ENCODE measurements at regions not wholly inside any gene's neighbourhood (a gene's known extent, or its start where the extent isn't known, plus 50 kb on each side); places are given as distances from the start of the nearest gene placed in this dataset.

DNA sequence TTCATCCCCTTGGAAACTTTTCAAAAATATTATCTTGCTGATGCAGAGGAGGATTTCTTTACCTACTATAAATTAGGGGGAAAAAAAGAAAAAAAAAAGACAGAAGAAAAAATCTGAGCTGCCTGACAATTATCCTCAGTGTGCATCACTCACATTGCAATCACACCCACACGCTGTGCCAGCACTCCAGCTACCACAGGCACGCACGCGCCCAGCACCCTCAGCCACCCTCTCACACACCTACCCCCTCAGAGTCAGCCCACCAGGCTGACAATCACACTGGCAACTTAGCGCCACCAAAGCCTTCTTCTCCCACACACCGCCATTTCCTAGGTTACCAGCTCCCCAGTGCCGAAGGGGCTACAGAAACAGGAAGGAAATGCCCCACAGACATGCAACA lies 236.1 kb downstream of the KCNA4 start:
- Histone ChIP-seq H3K27ac (ENCODE audit: extremely low read depth, low read depth, low read length) (no peak overlapping the region), H3K4me1 (ENCODE audit: control insufficient read depth, insufficient read depth, low read length) (no peaks in the 10 kb centered on the region), H3K9me3 (ENCODE audit: control insufficient read depth, insufficient read depth, low read depth, low read length) (no peaks in the 10 kb centered on the region), H3K4me3 (ENCODE audit: low read depth, low read length) (no peak overlapping the region), H3K36me3 (ENCODE audit: control insufficient read depth in 2 of 2, insufficient read depth in 1 of 2, low read length in 2 of 2) (no peaks in the 10 kb centered on the region)
- TF ChIP-seq ZNF560 (tag by site-specific recombination; IDR thresholded peaks at IDR 0.05; ENCODE audit: borderline replicate concordance): no peak
- no peak for TF ChIP-seq ZFP69B (tag by site-specific recombination; IDR thresholded peaks at IDR 0.05)
- TF ChIP-seq ZNF76 (tag by site-specific recombination; IDR thresholded peaks at IDR 0.05; ENCODE audit: borderline replicate concordance, low read depth): no peak
- no peak for TF ChIP-seq ZNF670 (tag by site-specific recombination; IDR thresholded peaks at IDR 0.05; ENCODE audit: low read depth)
- peak; percentile 71 for TF ChIP-seq ZFHX2 (tag by site-specific recombination; conservative IDR thresholded peaks at IDR 0.05)
- TF ChIP-seq SP3 (tag by site-specific recombination; IDR thresholded peaks at IDR 0.05): no peak
- no peak for TF ChIP-seq ZNF514 (tag by site-specific recombination; IDR thresholded peaks at IDR 0.05)
- no peak for TF ChIP-seq ZNF202 (tag by site-specific recombination; IDR thresholded peaks at IDR 0.05; ENCODE audit: borderline replicate concordance)
- no peak for TF ChIP-seq ZNF37A (tag by site-specific recombination; IDR thresholded peaks at IDR 0.05)
- TF ChIP-seq, protein P1, sequence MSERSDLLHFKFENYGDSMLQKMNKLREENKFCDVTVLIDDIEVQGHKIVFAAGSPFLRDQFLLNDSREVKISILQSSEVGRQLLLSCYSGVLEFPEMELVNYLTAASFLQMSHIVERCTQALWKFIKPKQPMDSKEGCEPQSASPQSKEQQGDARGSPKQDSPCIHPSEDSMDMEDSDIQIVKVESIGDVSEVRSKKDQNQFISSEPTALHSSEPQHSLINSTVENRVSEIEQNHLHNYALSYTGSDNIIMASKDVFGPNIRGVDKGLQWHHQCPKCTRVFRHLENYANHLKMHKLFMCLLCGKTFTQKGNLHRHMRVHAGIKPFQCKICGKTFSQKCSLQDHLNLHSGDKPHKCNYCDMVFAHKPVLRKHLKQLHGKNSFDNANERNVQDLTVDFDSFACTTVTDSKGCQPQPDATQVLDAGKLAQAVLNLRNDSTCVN (tag by site-specific recombination; optimal IDR thresholded peaks at IDR 0.05): no peak
- no peak for TF ChIP-seq ZNF626 (tag by site-specific recombination; IDR thresholded peaks at IDR 0.05)
- TF ChIP-seq EGR2 (tag by site-specific recombination; IDR thresholded peaks at IDR 0.05; ENCODE audit: low read depth): peak; percentile 79
- TF ChIP-seq ZNF138 (tag by site-specific recombination; IDR thresholded peaks at IDR 0.05; ENCODE audit: borderline replicate concordance): no peak
- ChIA-PET CTCF (no interaction called here), POLR2A (no interaction called here)

DNA sequence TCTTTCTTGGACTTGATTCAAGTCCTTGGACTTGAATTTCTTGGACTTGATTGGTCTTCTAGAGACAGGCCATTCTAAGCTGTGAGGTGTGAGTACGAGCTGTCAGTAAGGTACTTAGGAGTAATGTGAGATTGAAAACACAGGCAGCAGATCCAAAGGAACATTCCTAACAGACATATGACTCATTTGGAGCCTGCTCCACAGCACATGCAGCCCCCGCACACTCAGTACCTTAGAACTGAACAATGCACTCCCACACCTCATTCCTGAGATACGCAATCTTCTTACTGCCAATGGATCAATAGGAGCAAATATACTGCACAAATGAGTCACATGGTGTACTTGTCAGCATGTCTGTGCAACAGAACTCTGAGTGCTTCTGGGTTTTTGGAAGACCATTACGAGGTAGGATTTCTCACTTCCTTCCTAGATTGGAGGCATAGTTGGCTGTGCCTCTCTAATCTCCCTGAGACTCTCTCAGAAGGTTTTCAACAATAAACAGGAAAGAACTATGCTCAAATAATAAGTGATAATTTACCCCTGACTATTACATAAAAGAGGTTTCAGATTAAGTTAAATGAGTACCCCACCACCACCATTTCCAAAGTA lies 243.1 kb downstream of the KCNA4 start:
- ChIA-PET POLR2A (no interaction called here), CTCF (no interaction called here)
- no peak for TF ChIP-seq ZNF560 (tag by site-specific recombination; IDR thresholded peaks at IDR 0.05; ENCODE audit: borderline replicate concordance)
- TF ChIP-seq, protein P2, sequence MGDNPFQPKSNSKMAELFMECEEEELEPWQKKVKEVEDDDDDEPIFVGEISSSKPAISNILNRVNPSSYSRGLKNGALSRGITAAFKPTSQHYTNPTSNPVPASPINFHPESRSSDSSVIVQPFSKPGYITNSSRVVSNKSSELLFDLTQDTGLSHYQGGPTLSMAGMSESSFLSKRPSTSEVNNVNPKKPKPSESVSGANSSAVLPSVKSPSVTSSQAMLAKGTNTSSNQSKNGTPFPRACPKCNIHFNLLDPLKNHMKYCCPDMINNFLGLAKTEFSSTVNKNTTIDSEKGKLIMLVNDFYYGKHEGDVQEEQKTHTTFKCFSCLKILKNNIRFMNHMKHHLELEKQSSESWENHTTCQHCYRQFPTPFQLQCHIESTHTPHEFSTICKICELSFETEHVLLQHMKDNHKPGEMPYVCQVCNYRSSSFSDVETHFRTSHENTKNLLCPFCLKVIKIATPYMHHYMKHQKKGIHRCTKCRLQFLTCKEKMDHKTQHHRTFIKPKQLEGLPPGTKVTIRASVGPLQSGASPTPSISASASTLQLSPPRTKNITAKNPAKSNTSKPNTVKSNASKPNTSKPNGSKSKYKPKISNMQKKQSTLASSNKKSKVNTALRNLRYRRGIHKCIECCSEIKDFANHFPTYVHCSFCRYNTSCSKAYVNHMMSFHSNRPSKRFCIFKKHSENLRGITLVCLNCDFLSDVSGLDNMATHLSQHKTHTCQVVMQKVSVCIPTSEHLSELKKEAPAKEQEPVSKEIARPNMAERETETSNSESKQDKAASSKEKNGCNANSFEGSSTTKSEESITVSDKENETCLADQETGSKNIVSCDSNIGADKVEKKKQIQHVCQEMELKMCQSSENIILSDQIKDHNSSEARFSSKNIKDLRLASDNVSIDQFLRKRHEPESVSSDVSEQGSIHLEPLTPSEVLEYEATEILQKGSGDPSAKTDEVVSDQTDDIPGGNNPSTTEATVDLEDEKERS (tag by site-specific recombination; IDR thresholded peaks at IDR 0.05): no peak
- TF ChIP-seq ZNF19 (tag by site-specific recombination; IDR thresholded peaks at IDR 0.05; ENCODE audit: low read depth): no peak
- no peak for TF ChIP-seq ZNF791 (tag by site-specific recombination; IDR thresholded peaks at IDR 0.05)
- TF ChIP-seq ZNF223 (tag by site-specific recombination; IDR thresholded peaks at IDR 0.05): no peak
- no peak for TF ChIP-seq ZNF391 (tag by site-specific recombination; IDR thresholded peaks at IDR 0.05; ENCODE audit: borderline replicate concordance, low read depth)
- no peak for TF ChIP-seq WT1 (tag by site-specific recombination; IDR thresholded peaks at IDR 0.05)
- no peak for TF ChIP-seq MEIS1 (CRISPR knock-in tag; IDR thresholded peaks at IDR 0.05; ENCODE audit: borderline replicate concordance)
- TF ChIP-seq ZSCAN23 (tag by site-specific recombination; IDR thresholded peaks at IDR 0.05): no peak
- TF ChIP-seq YY1 (tag by site-specific recombination; IDR thresholded peaks at IDR 0.05): no peak
- TF ChIP-seq ZNF548 (tag by site-specific recombination; IDR thresholded peaks at IDR 0.05): no peak
- TF ChIP-seq, protein P3, sequence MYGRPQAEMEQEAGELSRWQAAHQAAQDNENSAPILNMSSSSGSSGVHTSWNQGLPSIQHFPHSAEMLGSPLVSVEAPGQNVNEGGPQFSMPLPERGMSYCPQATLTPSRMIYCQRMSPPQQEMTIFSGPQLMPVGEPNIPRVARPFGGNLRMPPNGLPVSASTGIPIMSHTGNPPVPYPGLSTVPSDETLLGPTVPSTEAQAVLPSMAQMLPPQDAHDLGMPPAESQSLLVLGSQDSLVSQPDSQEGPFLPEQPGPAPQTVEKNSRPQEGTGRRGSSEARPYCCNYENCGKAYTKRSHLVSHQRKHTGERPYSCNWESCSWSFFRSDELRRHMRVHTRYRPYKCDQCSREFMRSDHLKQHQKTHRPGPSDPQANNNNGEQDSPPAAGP (tag by site-specific recombination; IDR thresholded peaks at IDR 0.05): no peak
- no peak for TF ChIP-seq YY2 (tag by site-specific recombination; IDR thresholded peaks at IDR 0.05)
- TF ChIP-seq, protein P4, sequence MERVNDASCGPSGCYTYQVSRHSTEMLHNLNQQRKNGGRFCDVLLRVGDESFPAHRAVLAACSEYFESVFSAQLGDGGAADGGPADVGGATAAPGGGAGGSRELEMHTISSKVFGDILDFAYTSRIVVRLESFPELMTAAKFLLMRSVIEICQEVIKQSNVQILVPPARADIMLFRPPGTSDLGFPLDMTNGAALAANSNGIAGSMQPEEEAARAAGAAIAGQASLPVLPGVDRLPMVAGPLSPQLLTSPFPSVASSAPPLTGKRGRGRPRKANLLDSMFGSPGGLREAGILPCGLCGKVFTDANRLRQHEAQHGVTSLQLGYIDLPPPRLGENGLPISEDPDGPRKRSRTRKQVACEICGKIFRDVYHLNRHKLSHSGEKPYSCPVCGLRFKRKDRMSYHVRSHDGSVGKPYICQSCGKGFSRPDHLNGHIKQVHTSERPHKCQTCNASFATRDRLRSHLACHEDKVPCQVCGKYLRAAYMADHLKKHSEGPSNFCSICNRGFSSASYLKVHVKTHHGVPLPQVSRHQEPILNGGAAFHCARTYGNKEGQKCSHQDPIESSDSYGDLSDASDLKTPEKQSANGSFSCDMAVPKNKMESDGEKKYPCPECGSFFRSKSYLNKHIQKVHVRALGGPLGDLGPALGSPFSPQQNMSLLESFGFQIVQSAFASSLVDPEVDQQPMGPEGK (tag by site-specific recombination; IDR thresholded peaks at IDR 0.05): no peak
- TF ChIP-seq ZNF701 (tag by site-specific recombination; IDR thresholded peaks at IDR 0.05): no peak
- no peak for TF ChIP-seq ZNF114 (tag by site-specific recombination; IDR thresholded peaks at IDR 0.05)
- TF ChIP-seq BCL11B (tag by site-specific recombination; IDR thresholded peaks at IDR 0.05; ENCODE audit: low read depth): no peak
- no peak for TF ChIP-seq ZNF155 (tag by site-specific recombination; IDR thresholded peaks at IDR 0.05)

More for the DNA sequence above, 243.1 kb downstream of the KCNA4 start:
- no peak overlapping the region for H3K4me3 ChIP-seq (ENCODE audit: low read depth, low read length)
- H3K9me3 ChIP-seq (ENCODE audit: control insufficient read depth, insufficient read depth, low read depth, low read length): no peaks in the 10 kb centered on the region
- H3K36me3 ChIP-seq (ENCODE audit: control insufficient read depth in 2 of 2, insufficient read depth in 1 of 2, low read length in 2 of 2): no peaks in the 10 kb centered on the region
- no peaks in the 10 kb centered on the region for H3K4me1 ChIP-seq (ENCODE audit: control insufficient read depth, insufficient read depth, low read length)
- H3K27ac ChIP-seq (ENCODE audit: extremely low read depth, low read depth, low read length): no peak overlapping the region
